Stomach (tissue), 8 donors: ENCODE measurements at regions not wholly inside any gene's neighbourhood (a gene's known extent, or its start where the extent isn't known, plus 50 kb on each side); places are given as distances from the start of the nearest gene placed in this dataset.

ENCODE experiments used
- DNase-seq, 2 donors: peaks; one replicate each; pipeline versions ENCODE4 v3.0.0 to v3.0.0-alpha.2; 2013 to 2019
- H3K27ac ChIP-seq, 5 donors: fragments of 200-600 bp in 4 of 5; sonication (generic) in 4 of 5; one replicate each; pipeline ENCODE4 v1.5.1; 2013 to 2019; ENCODE audit warnings: mild to moderate bottlenecking in 1 of 5, moderate library complexity in 1 of 5
- H3K27me3 ChIP-seq, 3 donors: fragments of 200-600 bp; sonication (generic); one replicate each; pipeline ENCODE4 v1.5.1; 2017 to 2019; ENCODE audit warnings: mixed run types in 1 of 3
- H3K36me3 ChIP-seq, 4 donors: fragments of 200-600 bp; sonication (generic); 1 replicate in 3 of 4; 2 replicates in 1 of 4; pipeline ENCODE4 v1.5.1; 2016 to 2019
- H3K4me1 ChIP-seq, 4 donors: fragments of 200-600 bp; sonication (generic); one replicate each; pipeline ENCODE4 v1.5.1; 2016 to 2019
- H3K4me3 ChIP-seq, 4 donors: fragments of 200-600 bp; sonication (generic) in 3 of 4; one replicate each; pipeline ENCODE4 v1.5.1; 2016 to 2019; ENCODE audit warnings: mild to moderate bottlenecking in 1 of 4
- H3K9me3 ChIP-seq, 4 donors: fragments of 200-600 bp; sonication (generic); one replicate each; pipeline ENCODE4 v1.5.1; 2016 to 2019
- CTCF ChIP-seq, 7 experiments: fragments of 450-650 bp in 4 of 7; fragments of 200-600 bp in 3 of 7; sonication (generic) in 3 of 7; IDR thresholded peaks; one replicate each; pipeline ENCODE4 v1.5.1; 2016 to 2019; ENCODE audit warnings: antibody characterized with exemption in 7 of 7, control low read depth in 2 of 7, mild to moderate bottlenecking in 1 of 7
- EP300 ChIP-seq: sonication (generic); formaldehyde crosslinking; IDR thresholded peaks from one replicate; pipeline ENCODE4 v1.6.1; 2017; ENCODE audit warnings: antibody characterized with exemption
- POLR2A ChIP-seq, 4 donors: fragments of 450-650 bp; IDR thresholded peaks; one replicate each; pipeline ENCODE4 v1.6.1; 2016; ENCODE audit warnings: antibody characterized with exemption in 4 of 4, control low read depth in 2 of 4, mild to moderate bottlenecking in 1 of 4, moderate library complexity in 1 of 4
- POLR2AphosphoS5 ChIP-seq, 3 donors: sonication (generic); formaldehyde crosslinking; IDR thresholded peaks; one replicate each; pipeline ENCODE4 v1.6.1; 2016; ENCODE audit warnings: antibody characterized with exemption in 3 of 3
- WGBS, 5 donors: extraction: QIAGEN DNeasy Blood & Tissue Kit in 3 of 5; methylation state at CpG; one replicate each; pipeline versions ENCODE4 v1.1.5 to v1.1.7; 2013 to 2018; 5-methylcytosine and 5-hydroxymethylcytosine counted together
- intact Hi-C: fragments of 100-400 bp; cut with DNase I; formaldehyde crosslinking; loops from one replicate; pipeline ENCODE4 v1.15.1; 2023; ENCODE audit warnings: low total_unique reads
- donor health status: healthy with polysubstance abuse.
- donor health status: Bipolar disorder and iron deficiency.
- donor health status: healthy.

GRCh38 chr12:123089140-123089539, 61.8 kb downstream of the PITPNM2 start:
- H3K36me3 ChIP-seq: no peaks in the 10 kb centered on the region
- intact Hi-C loops: no loop called here
- no peaks in the 10 kb centered on the region for H3K27me3 ChIP-seq
- TF ChIP-seq POLR2A (IDR thresholded peaks at IDR 0.05): no peak
- TF ChIP-seq CTCF (IDR thresholded peaks at IDR 0.05): no peak
- TF ChIP-seq EP300: no peak
- no peak for TF ChIP-seq POLR2AphosphoS5 (IDR thresholded peaks at IDR 0.05)
- peak overlapping the region in 1 of 5 donors; percentile 25 for H3K27ac ChIP-seq
- no peak for DNase-seq
- WGBS, 5 donors: 82 to 87% (median 86%) methylated on average over 6 of the region's 6 CpGs
- no peaks in the 10 kb centered on the region for H3K9me3 ChIP-seq
- peaks cover 0 to 48% (median 20%) of the 10 kb centered on the region in 4 donors for H3K4me1 ChIP-seq
- H3K4me3 ChIP-seq: no peak overlapping the region

DNA sequence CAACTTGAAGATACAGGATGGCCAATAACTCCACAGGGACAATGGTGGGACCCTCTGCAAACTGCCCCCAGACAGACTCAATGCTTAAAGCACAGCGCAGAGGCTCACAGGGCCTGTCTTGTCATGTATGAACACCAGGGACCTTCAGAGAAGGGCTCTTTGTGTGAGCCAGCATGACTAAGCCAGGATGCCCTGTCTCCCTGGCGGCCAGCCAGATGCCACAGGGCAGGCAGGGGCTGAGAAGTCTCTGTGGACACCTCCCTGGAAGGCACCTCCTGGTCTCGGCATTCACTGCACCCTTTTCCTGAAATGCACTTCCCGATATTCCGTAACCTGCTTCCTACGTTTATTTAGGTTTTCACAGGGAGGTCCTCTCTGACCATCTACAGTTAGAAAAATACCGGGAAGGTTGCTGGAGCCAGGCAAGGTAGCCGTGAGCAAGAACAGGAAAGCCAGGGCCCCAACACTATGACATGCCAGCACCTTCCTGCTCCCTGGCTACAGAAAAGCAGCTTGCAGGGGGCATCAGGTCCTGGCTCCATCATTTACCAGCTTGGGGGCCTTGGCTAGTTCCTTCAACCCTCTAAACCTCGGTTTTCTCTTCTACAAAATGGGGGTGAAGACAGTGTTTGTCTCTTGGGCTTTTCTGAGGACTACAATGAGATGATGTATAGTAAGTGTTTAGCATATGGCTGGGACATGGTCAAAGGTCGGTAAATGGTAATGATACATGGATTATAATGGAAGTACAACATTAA, 65.0 kb downstream of the PITPNM2 start:
- no peak for TF ChIP-seq POLR2AphosphoS5 (IDR thresholded peaks at IDR 0.05)
- TF ChIP-seq CTCF (IDR thresholded peaks at IDR 0.05): no peak
- TF ChIP-seq POLR2A (IDR thresholded peaks at IDR 0.05): no peak
- no peak for TF ChIP-seq EP300
- intact Hi-C loops: no loop called here

GRCh38 chr12:123085066-123085465, 65.8 kb downstream of the PITPNM2 start:
- no peaks in the 10 kb centered on the region for H3K27me3 ChIP-seq
- 78 to 94% (median 90%) methylated on average over 3 to 5 of the region's 5 CpGs for WGBS, 5 donors
- TF ChIP-seq CTCF (IDR thresholded peaks at IDR 0.05): no peak
- TF ChIP-seq POLR2AphosphoS5 (IDR thresholded peaks at IDR 0.05): no peak
- no peak for TF ChIP-seq POLR2A (IDR thresholded peaks at IDR 0.05)
- TF ChIP-seq EP300: no peak
- H3K4me1 ChIP-seq: peaks cover 0 to 45% (median 30%) of the 10 kb centered on the region in 4 donors
- DNase-seq: no peak
- intact Hi-C loops: no loop called here
- H3K36me3 ChIP-seq: no peaks in the 10 kb centered on the region
- no peaks in the 10 kb centered on the region for H3K9me3 ChIP-seq
- H3K27ac ChIP-seq: no peak overlapping the region
- H3K4me3 ChIP-seq: no peak overlapping the region

More for the DNA sequence above, 65.0 kb downstream of the PITPNM2 start:
- 57 to 71% (median 66%) methylated on average over 10 of the region's 10 CpGs for WGBS, 5 donors
- peak overlapping the region in 2 of 5 donors; percentile 8 to 18 for H3K27ac ChIP-seq
- H3K9me3 ChIP-seq: no peaks in the 10 kb centered on the region
- no peaks in the 10 kb centered on the region for H3K36me3 ChIP-seq
- no peaks in the 10 kb centered on the region for H3K27me3 ChIP-seq
- DNase-seq: peak; percentile 50 to 68
- H3K4me1 ChIP-seq: peaks cover 0 to 45% (median 30%) of the 10 kb centered on the region in 4 donors
- no peak overlapping the region for H3K4me3 ChIP-seq

GRCh38 chr12:123083661-123084571, 67.0 kb downstream of the PITPNM2 start:
- TF ChIP-seq EP300 (no peak), POLR2A (IDR thresholded peaks at IDR 0.05) (no peak), CTCF (IDR thresholded peaks at IDR 0.05) (no peak), POLR2AphosphoS5 (IDR thresholded peaks at IDR 0.05) (no peak)
- 56 to 69% (median 57%) methylated on average over 11 of the region's 11 CpGs for WGBS, 5 donors
- Histone ChIP-seq H3K4me3 (no peak overlapping the region), H3K9me3 (no peaks in the 10 kb centered on the region), H3K36me3 (no peaks in the 10 kb centered on the region), H3K27me3 (no peaks in the 10 kb centered on the region), H3K4me1 (peaks cover 0 to 41% (median 26%) of the 10 kb centered on the region in 4 donors), H3K27ac (peak overlapping the region in 3 of 5 donors; percentile 4 to 20 (median 20))
- peak in 1 of 2 donors; percentile 37 for DNase-seq
- intact Hi-C loops: no loop called here
